ENCODE measurements at regions not wholly inside any gene's neighbourhood (a gene's known extent, or its start where the extent isn't known, plus 50 kb on each side); places are given as distances from the start of the nearest gene placed in this dataset.

GRCh38 chr13:38086721-38087120 is 217.1 kb upstream of the TRPC4 start:
- TF ChIP-seq POLR2AphosphoS5 (IDR thresholded peaks at IDR 0.05) (no peak), CTCF (IDR thresholded peaks at IDR 0.05 in 8 of 11, conservative IDR thresholded peaks at IDR 0.05 in 3 of 11) (no peak), POLR2A (IDR thresholded peaks at IDR 0.05) (no peak)

Measured in spleen (tissue), 7 donors.